ENCODE measurements at regions not wholly inside any gene's neighbourhood (a gene's known extent, or its start where the extent isn't known, plus 50 kb on each side); places are given as distances from the start of the nearest gene placed in this dataset.
"Not testable (repeated sequence)": the region's sequence is repeated elsewhere in the genome, so short reads cannot be mapped to it uniquely, and the experiment has no call there.

- DNase-seq, result no peak
Measured at GRCh38 chr10:57472823-57473619, 794.7 kb downstream of the IPMK start.

GRCh38 chr10:57468894-57469432 is 798.7 kb downstream of the IPMK start:
- DNase-seq, result no peak

DNA sequence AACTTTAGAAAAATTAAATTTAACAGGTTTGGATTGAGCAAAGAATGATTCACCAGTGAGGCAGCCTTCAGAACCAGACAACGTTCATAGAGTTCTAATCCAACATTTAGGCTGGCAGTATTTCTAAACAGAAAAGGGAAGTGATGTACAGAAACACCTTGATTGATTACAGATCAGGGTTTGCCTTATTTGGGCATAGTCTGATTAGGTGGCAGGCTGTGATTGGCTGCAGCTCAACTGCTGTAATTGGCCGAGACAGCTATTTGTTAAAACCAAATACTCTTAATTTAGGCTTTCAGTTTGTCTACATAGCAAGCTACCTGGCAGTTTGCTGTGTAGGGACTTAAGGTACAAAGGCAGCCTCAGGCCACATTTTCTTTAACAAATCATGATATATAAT is 802.5 kb downstream of the IPMK start:
- no peak for DNase-seq

DNA sequence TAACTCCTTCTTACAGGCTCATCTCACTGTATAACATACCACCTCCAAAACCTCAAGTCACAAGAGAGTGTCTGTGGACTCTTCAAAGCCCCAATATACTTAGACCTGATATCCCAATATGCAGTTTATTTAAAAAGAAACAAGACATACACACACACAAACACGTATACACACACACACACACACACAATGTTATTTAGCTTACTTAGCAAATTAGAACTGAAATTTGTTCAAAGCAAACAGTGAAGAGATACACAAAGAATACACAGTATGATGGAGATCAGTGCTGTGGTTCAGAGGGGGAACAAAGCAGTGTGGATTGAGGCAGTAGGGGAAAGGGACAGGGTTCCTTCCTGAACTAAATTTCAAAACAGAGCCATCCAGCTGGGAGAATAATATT is 807.2 kb downstream of the IPMK start:
- no peak for DNase-seq

- no peak for DNase-seq
Measured at GRCh38 chr10:57457972-57458512, 809.7 kb downstream of the IPMK start.

DNA sequence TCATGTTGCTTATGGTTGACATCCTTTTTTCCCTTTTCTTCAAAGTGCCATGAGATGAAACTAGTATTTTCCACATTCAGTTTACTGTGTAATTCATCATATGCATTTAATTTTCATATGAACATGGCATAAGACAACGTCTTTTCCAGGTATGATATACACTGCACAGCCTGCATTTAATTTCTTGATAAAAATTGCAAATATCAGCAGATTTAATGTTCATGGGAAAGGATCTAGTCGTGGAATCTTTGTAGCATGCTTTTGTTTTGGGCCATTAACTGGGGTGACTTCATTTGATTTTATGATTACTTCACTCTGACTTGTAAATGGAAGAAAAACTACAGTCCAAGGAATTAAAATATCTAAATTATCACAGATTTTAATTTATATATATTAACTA is 837.3 kb downstream of the IPMK start:
- DNase-seq, result no peak

- DNase-seq, result no peak
Measured at GRCh38 chr10:57420881-57421280, 846.8 kb downstream of the IPMK start.

GRCh38 chr10:57418476-57418875 is 849.2 kb downstream of the IPMK start:
- no peak for DNase-seq

DNA sequence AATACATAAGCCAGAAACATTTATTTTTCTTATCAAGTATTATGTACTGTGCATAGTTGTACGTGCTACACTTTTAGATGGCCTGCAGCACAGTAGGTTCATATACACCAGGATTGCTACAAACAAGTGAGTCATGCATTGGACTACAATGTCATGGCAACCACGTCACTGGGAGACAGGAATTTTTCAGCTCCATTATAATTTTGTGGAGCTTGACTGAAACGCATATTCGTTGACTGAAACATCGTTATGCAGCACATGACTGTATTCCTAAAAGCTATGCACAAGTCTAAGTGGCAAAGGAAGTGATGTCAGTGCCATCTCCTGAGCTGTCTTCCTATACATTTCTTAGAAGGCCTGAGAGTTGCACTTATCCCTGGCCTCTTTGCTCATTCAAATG is 871.8 kb downstream of the IPMK start:
- no peak for DNase-seq

DNA sequence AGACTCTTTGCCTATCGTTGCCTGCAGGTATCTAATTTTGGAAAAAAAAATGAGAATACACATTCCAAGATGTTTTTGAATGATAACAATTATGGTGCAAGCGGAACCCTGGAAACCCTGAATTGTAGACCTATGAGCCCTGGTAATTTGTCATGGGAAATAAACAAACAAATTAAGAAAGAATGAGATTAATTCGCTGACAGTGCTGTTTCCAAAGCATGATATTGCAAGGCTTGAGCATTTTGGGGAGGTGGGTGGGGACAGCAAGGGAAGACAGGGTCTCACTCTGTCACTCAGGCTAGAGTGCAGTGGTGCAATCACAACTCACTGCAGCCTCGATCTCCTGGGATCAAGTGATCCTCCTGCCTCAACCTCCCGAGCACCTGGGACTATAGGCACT is 900.3 kb downstream of the IPMK start:
- no peak for DNase-seq

- DNase-seq, result no peak
Measured at GRCh38 chr10:57362811-57363210, 904.9 kb downstream of the IPMK start.

DNA sequence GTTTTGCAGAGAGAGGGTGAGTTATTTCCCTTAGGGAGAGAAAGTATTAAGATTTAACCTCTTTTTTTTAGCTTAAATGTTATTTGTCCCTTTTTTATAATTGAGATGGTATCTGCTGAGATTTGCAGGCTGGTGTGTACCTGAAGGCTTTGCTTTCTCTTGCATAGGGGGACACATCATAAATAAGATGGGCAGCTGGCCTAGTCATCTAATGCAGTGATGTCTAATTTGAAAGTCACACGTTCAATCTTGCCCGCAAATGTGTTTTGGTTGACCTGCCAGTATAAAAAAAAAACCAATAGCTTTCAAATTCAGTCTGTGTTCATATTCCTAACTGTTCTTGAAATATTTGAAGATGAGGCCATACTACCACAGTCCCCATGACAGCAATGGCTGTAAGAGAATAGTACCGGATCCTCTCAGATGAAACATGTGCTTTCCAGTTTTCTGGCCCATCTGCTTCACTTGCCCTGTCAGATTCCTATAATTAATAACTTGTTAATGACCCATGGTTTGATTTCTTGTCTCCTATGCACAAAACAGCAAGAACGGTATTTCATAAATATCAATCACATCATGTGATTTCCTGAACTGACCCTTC is 914.2 kb downstream of the IPMK start:
- no peak for DNase-seq

DNA sequence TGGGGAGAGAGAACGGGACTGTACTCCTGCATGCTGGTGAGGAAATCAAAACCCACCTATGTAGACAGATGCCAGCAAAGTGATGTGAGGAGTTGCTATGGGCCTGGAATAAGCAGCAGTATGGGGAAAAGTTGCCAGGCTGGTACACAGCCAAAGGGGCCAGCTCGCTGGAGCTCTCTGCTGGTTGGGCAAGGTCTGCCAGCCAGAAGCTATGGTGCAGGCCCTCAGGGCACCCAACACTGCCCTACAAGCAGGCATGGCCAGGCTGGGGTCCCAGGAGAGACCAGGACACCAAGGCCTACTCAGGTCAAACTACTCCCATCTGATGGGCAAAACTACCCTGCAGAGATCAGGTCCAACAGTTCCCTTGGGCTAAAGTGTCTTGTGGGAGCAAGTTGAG is 916.6 kb downstream of the IPMK start:
- no peak for DNase-seq

GRCh38 chr10:57341294-57341693 is 926.4 kb downstream of the IPMK start:
- DNase-seq, result no peak

DNA sequence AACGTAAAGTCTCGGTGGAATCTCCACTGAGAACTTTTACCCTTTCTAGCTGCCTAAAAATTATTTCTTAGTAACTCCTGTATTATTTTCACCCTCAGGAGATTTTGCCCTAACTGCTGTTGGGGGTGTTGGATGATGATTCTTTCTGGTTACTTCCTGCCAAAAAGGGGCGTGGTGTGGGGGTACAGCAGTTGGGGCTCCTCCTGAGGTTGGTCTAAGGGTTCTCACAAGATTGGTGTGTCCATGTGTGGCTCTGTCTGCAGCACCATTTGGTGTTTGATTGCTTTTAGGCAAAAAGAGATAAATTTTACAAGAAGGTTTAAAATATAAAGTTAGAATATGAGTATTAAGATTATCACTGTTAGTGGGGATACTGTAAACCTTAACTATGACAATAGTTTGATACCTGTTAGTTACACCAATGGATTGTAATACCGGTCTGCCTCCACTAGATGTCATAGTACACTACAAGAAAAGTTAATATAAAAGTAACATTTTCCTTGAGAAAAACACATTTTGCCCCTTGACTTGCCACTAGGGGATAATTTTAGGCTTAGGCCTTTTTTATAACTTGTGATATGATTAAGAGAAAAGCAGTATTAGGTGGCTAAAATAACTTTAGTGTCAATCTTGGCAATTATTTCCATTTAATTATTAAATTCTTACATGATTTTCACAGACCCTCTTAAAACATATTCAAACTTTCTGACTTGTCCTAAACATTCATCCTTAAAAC is 928.7 kb downstream of the IPMK start:
- no peak for DNase-seq

- DNase-seq, result no peak
Measured at GRCh38 chr10:57336865-57337264, 930.8 kb downstream of the IPMK start.

GRCh38 chr10:57336341-57336740 is 931.4 kb downstream of the IPMK start:
- DNase-seq, result no peak

DNA sequence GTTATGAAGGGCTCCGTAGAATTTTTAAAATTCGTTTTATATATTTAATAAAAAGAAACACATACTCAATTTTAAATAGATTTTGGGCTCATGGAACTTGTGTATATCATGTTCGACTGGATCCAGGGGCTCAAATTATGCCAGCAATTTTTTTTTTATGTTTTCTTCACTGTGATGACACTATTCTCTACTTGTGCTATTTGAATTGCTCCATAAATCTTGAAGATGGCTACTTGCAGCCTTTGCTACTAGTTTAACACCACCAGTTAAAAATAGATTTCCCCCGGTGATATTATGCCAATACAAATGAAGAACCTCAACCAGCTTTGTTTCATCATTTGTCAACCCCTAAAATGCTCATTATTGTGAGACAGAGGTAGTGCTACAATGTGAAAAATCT is 933.2 kb downstream of the IPMK start:
- no peak for DNase-seq

- no peak for DNase-seq
Measured at GRCh38 chr10:57333880-57334279, 933.8 kb downstream of the IPMK start.

GRCh38 chr10:57321400-57321854 is 946.3 kb downstream of the IPMK start:
- not testable (repeated sequence) for DNase-seq

GRCh38 chr10:57320416-57320815 is 947.3 kb downstream of the IPMK start:
- no peak for DNase-seq

GRCh38 chr10:57314046-57314445 is 953.0 kb upstream of the ZWINT start:
- DNase-seq, result no peak

DNA sequence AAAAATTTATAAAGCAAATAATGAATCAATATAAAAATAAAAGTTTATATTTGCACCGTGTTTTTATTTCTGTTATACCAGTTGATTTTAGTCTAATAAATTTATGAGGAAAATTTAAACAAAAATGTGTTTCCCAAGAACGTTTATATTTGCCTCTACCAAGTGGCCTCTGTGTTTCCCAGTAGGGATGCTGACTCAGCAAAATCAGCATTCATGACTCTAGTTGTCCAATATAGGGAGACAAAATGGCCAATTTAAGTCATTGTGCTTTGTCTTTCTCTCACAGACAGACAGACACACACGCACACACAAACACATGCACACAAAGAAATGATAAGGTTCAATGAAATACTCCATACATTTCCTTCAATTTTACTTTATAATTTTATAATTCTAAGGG is 942.5 kb upstream of the ZWINT start:
- DNase-seq, result no peak
